Activated CD4-positive, alpha-beta T cell treated with anti-CD3 and anti-CD28 coated beads, Interleukin-2, amount 50 U/mL, for 16 hours (primary cell): ENCODE measurements at regions not wholly inside any gene's neighbourhood (a gene's known extent, or its start where the extent isn't known, plus 50 kb on each side); places are given as distances from the start of the nearest gene placed in this dataset.

Experiments
- DNase-seq: peaks from one replicate; pipeline ENCODE4 v3.0.0-alpha.2; 2020

DNA sequence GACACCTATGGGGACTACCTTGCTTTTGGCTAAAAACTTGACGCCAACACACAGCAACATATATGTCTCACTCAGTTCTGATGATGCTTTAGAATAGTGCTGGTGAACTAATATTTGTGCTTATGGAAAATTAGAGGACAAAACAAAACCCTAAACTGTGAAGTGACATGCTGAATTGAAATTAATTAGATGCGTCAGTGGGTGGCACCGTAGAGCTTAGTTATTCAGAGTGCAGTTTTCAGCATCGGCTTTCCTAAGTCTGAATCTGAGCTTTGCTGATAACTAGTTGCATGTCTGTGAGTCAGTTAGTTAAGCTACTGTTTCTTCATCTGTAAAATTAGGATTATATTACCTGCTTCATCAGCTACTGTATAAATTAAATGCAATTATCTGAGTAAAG is 245.0 kb upstream of the SORCS1 start:
- DNase-seq: no peak

DNA sequence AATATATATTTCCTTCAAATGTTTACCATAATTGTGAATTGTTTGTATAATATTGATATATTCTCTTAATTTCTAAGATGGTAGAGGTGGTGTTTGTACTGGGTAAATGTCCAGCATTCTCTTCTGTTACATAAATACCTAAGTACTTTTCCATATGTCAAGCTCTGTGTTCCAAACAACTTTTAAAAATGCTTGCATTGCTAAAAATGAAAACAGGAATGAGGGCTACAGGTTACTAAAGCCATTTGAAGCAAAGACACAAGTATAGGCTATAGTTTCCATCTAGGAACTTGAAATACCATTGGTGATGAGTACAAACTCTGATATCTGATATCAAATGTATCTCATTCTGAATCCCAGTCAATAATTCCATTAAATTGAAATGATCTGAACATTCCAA is 233.6 kb upstream of the SORCS1 start:
- no peak for DNase-seq

DNA sequence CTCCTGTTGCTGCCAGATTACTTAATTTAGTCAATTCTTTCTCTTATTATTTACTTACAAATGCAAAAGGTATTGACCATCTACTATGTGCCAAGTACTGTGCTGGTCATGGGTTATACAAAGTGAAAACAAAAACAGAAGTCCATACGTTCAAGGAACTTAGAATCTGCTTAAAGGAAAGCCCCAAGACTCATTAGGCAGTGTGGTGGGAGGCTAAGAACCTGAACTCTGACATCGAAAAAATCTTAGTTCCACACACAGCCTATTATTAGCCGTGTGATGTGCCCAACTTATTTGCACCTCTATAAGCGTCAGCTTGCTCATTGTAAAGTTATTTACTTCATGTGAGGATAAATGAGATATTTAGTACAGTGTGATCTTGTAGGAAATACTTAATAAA is 227.4 kb upstream of the SORCS1 start:
- no peak for DNase-seq

DNA sequence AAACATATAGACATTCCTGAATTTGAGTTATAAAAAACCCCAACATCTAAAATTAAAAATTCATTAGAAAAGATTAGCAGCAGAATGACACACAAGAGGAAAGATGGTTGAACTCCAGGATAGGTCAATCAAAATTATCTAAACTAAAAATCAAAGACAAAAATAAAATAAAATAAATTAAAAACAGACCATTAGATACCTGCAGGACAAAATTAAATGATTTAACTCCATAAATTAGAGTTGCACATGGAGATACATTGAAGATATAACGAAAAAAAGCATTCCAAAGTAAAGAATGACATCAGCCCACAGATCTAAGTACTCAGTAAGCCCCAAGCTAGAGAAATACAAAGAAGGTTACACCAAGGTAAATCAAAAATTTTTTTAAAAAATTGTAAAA is 226.1 kb upstream of the SORCS1 start:
- no peak for DNase-seq

DNA sequence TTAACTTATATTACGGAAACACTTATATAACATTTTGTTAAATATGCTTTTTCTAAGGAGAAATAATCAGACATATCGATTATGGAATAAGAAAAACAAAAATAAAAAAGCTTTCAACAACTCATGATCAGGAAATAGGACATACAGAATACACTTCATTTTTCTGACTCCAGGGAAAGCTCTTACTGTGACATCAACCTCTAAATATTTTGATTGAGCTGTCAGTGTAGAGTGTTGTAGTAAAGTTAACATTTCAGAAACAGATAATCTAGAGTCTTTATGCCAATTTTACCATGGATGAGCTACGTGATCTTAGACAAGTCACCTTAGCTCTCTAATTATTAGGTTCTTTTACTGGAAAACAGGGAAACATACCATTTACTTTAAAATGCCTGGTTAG is 218.9 kb upstream of the SORCS1 start:
- no peak for DNase-seq

DNA sequence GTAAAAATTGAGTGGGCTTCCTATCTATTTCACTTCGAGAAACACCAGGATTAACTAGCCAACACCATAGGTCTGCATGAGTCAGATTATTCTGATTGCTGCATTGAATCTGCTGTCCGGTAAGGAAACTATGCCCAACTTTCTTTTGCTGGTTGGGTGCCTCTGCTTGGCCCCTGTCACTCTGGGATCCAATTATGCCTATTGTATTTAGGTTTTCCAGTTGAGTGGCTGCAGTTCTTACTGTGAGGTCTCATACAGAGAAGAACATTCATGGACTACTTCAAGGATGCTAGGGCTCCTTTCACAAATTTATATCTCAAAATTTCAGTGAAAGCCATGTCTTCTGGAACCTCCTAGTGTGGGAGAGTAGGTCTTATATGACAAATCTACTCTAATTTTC is 215.1 kb upstream of the SORCS1 start:
- DNase-seq: no peak

DNA sequence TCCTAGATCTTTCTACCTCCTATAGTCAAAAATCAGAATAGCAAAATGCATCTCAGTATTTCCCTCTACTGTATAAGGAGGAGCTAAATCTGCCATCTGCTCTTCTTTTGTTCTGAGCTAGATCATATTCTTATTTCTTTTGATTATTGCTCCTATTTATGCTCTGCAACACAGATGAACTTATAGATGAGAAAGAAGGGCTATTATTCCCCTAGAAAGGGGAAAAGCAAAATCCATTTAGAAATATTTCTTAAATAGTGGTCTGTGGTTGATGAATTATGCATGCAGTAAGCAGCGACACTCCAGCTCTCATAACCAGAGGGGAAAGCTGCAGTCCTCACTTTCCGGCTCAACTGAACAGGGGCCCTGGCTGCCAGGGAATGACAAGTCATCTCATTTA is 207.3 kb upstream of the SORCS1 start:
- no peak for DNase-seq

DNA sequence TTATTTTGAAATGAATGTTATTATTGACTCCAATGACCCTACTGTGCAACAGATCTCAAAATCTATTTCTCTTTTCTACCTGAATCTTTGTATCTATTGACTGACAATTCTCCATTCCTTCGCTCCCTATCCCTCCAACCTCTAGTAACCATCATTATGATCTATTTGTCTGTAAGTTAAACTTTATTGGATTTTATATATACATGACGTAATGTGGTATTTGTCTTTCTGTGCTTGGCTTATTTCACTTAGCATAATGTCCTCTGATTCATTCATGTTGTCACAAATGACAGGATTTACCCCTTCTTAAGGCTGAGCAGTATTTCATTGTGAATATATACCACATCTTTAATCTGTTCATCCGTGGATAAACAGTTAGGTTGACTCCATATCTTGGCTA is 200.4 kb upstream of the SORCS1 start:
- DNase-seq: no peak

DNA sequence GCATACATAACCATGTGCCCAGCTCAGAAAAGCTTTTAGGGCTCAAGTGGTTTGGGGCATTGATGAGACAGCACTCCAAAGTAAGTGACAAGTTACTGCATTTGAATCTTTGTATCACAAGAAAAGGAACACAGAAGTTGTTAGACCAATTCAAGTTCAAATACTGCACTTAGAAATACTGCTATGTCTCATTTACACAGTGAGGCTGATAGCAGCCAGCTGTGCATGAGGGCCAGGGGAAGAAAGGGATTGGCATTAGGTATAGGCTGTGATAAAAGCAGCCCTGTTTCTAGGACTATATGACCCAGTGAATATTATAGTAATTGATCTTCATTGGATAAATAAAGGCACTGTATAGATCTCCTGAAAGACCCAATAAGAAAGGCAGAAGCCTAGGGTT is 197.8 kb upstream of the SORCS1 start:
- DNase-seq: no peak

DNA sequence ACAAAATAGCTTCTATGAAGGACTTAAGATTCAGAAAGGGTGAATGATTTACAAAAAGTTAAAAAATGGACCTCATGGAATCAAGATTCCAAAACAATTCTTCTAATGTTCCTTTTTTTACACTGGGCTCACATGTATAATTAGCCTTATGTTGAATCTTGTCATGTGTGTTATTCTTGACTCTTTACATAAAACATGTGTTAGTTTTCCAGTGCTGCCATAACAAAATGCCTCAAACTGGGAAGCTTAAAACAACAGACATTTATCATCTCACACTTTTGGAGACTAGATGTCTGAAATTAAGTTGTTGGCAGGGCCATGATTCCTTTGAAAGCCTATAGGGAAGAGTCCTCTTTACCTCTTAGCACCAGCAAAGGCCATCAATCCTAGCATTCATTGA is 192.5 kb upstream of the SORCS1 start:
- no peak for DNase-seq

DNA sequence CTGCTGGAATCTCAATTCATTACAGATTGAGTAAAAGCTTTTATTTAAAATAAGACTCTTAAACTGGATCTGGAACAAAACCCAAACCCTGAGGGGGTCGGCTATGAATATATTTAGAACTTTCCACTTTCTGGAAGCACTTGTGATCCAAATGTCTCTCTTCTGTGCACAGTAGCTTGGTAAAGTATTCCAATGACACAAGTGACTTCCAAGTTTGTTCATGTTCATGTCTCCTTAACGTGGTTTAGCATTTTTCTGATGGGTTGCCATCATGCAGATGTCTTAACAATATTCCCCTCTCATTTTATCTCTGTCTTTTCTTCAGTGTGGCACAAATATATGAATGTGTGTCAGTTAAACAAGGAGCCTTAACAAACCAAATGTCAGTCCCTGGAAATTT is 191.9 kb upstream of the SORCS1 start:
- no peak for DNase-seq

DNA sequence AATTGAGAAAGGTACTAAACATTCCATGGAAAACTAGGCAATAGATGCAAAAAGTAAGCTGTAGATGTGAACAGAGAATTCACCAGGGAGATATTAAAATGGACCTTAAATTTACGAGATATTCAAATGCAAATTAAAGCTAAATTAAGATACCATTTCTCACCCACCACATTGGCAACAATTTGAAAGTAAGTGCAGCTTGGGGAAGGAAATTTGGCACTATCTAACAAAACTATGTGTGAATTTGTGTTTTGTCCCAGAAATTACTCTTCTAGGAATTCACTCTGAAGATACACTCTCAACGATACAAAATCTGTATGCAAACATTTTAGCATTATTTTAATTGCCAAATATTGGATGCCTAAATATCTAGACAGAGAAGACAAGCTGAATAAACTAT is 178.2 kb upstream of the SORCS1 start:
- no peak for DNase-seq

DNA sequence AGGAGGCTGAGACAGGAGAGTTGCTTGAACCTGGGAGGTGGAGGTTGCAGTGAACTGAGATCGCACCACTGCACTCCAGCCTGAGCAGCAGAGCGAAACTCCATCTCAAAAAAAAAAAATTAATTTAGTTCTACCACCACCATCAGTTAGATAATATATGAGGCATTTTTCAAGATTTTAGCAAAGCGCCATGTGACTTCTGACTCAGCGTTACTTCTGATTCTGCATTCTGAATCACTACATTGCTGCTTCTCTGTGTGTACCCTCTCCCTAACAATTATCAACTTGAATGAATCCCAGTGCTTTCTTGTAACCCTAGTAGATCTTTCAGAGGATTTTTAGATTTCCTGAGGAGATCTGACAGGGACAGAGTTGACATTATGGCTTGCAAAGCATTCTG is 176.8 kb upstream of the SORCS1 start:
- DNase-seq: no peak

DNA sequence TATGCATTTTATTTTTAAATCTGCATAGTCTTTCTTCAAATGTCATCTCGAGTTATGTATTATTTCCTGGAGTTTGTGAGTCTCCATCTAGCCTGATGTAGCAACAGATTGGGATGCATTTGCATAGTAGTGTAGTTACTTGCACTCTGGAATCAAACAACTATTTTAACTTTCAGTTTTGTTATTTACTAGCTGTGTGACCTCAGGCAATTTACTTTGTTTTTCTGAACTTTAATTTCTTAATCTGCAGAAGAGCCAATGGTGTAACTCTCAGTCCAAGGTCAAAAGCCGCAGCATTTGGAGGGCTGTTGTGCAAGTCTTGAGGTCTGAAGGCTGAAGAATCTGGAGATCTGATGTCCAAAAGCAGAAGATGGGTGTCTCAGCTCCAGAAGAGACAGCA is 175.8 kb upstream of the SORCS1 start:
- no peak for DNase-seq

DNA sequence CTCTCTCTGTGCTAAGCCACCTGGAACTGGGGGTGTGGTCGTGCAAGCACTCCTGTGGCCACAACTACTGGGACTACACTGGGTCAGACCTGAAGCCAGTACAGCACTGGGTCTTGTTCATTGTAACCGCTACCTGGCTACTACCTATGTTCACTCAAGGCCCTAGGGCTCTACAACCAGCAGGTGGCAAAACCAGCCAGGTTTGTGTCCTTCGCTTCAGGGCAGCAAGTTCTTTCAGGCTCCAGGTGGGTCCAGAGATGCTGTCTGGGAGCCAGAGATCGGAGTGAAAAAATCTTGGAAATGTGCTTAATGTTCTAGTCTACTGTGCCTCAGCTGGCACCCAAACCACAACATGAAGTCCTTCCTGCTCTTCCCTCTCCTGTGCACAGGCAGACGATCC is 171.6 kb upstream of the SORCS1 start:
- no peak for DNase-seq

DNA sequence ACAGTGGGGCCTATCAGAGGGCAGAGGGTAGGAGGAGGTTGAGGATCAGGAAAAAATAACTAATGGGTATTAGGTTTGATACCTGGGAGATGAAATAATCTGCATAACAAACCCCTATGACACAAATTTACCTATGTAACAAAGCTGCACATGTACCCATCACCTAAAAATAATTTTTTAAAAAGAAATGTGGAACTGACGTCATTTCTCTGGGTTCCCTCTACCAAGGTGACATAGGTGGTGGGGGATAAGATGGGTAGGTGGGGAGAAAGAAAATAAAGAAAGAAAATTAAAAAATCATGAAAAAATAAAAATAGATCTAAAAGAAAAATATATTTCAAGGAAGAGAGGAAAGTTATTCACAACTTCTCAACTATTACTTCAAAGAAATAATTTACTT is 153.1 kb upstream of the SORCS1 start:
- DNase-seq: no peak

DNA sequence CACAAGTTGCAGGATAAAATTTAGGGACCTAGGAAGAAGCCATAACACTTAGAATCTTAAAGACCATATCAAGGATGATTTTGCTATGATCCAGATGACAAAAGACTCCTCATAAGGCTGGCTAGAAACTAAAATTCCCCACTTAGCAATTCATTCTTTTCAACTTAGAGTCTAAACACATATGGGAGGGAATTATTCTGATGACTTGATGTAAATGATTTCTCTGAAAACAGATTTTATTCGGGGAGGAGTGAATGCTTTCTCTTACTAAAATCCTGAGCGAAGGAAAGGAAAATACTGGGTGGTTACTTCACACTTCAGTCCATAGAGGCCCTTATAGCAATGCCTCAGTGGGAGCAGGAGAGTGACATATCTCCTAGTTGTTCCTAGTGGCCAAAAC is 138.7 kb upstream of the SORCS1 start:
- no peak for DNase-seq

DNA sequence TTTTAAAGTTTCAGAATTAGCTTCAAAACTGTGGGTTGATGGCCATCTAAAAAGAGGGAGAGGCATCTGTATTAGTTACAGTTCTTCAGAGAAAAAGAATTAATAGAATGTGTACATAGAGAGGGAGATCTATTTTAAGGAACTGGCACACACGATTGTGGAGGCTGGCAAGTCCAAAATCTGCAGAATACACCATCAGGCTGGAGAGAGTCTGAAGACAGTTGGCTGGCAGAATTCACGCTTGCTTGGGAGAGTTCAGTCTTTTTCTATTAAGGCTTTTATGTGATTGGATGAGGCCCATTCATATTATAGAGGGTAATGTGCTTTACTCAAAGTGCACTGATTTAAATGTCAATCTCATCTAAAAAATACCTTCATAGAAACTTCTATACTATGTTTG is 135.1 kb upstream of the SORCS1 start:
- DNase-seq: no peak

DNA sequence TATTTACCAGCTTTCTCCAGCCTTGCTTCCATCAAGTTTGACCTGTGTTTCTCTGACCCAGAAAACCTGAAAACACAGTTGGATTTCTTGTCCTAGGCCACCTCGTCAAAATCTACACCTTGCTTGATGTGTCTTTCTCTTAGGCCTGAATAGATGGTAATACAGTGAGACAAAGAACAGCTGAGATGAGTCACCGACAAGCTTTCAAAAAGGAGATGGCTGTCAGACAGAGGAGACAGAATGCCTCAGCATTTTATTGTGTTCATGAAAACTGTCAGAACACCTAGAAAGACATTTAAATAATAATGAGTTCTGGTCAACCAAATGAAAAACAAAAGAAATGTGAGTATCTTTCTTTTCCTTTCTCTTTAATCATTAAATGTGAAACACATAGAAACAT is 119.7 kb upstream of the SORCS1 start:
- DNase-seq: no peak

DNA sequence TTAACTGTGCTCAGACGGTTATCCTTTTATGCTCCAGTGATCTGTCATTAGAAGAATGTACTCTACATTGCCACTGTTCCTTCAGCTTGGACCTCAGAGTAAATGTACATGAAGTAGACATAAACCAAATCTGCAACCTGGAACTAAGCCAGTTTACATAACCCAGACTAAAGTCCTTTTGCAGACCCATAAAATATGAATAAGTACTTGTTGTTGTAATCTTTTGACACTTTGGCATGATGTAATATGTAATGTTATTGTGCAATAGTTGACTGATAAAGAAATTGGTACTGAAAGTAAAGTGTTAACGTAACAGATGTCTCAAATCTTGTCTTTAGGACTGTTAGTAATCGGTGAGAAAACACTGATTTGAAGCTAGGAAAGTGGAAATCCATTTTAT is 115.8 kb upstream of the SORCS1 start:
- no peak for DNase-seq

DNA sequence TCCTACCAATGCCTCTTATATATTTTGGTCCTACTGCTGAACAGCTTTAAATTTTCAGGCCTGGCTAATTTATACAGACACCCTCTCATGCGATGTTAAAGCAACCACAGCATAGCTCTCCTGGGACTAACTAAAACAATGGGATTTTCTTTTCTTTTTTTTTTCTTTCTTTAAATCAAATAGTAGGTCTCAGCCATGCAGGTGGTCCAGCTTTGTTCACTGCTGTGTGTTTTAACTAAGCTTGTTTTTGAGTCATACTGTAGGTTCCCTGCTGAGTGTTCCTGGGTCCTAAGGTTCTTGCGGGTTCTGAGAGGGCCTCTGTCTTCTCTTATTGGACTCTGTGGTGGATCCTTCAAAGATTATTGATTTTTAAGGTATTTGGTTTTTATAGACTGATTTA is 113.1 kb upstream of the SORCS1 start:
- DNase-seq: no peak

DNA sequence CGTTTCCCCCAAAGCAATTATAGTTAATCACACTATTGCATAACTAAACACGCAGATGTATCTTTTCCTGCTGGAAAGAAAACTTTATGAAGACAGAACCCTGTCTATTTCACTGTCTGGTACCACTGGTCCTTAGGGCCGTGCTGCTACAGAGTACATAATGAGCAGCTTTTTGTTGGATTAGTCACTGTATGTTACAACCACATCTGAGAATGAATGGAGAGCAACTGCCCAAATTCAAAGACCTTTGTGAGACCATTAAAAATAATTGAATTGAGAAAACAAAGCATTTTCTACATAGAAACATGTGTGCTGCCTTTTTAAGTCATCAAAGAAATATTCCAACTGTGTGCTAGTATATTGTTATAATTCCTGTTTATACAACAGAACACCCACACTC is 111.3 kb upstream of the SORCS1 start:
- DNase-seq: no peak

DNA sequence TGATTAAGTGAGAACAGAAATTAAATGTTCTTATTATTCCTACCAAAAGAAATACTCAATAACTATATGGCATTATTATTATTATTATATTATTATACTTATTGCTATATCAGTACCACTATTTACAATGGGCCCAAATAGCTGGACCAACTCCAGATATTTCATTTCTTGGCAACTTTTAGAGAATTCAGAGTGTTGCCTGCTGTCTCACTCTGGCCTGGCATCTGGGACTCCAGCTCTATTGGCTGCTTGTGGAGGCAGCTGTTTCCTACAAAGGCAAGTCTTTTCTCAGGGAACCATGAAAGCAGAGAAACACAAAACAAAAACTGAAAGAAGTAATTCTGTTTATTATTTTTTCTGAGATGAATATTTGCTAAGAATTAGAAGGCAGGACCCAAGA is 105.1 kb upstream of the SORCS1 start:
- no peak for DNase-seq

DNA sequence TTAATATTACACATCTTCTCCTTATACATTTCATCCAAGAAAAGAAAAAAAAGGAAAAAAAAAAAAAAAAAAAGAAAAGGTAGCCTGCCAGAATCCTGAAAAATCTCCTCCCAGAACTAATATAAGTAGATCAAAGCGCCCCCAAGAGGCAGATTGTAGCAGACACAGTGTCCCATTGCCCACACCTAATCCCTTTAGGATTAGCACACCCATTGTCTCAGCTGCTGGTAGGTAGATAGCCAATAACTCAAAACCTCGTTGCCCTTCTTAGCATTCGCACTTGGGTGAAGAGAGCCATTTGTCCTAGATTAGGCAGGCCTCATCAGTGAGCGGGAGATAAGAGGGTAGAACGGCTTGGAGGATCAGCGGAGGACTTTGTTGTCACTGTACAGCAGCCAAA is 100.2 kb upstream of the SORCS1 start:
- no peak for DNase-seq

DNA sequence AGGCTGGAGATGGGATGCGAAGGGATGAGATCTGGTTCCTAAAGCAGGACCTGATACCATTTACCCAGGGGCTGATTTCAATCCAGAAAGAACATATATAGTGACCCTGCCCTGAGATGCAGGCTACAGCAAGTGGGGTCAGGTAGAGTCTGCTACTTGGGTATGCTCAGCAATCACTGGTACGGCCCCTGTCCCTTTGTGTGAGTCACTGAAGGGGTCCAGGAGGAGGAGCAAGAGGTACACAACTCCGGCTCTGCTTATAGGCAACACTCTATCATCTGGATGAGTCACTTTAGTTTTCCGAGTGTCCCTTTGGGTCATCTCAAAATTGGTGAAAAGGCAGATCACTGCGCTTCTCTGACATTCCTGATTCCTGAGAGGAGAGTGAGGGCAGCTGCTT is 79.6 kb upstream of the SORCS1 start:
- no peak for DNase-seq

DNA sequence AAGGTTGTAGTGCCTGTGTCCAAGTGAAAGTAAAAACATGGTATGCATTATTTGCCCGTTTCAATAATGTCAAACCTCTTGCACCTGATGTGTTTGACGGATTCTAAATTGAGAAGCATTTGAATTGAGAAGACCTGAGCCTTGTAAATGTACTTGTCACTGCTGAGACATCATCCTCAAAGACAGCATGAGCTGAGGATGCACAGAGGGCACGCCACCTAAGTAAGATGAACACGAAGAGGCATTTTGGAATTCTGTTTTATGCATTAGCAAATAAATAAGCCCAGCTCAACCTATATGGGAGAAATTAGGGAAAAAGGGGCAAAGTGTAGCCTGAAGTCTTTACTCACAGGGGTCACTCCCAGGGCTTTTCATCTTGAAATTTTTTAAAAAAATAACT is 73.8 kb upstream of the SORCS1 start:
- DNase-seq: no peak

DNA sequence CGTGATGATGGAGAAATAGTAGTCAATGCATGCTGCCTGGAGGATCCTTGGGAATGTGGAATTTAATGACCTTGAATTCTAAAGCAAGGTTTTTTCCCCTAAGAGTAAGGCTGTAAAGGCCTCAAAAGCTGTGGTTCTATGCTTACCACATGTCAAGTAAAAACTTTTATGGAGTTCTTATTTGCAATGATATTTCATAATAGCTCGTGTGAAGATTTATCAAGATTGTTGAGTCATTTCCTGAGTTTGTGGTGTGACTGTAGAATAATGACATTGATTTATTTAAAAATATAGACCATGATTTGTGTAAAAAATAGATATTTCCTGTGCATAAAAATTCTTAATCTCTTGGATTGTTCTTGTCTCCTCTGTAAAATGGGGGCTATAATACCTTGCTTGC is 67.5 kb upstream of the SORCS1 start:
- no peak for DNase-seq
